Neural progenitor cell (in vitro differentiated cells): ENCODE measurements at regions not wholly inside any gene's neighbourhood (a gene's known extent, or its start where the extent isn't known, plus 50 kb on each side); places are given as distances from the start of the nearest gene placed in this dataset.

Experiments used
- EZH2 ChIP-seq: fragments of 200-600 bp; sonication (generic); IDR thresholded peaks from 2 replicates; pipeline ENCODE4 v1.6.1; 2017; ENCODE audit warnings: antibody characterized with exemption, mild to moderate bottlenecking, moderate library complexity
- EZH2phosphoT487 ChIP-seq: fragments of 200-600 bp; sonication (generic); IDR thresholded peaks from 2 replicates; pipeline ENCODE4 v1.6.1; 2017; ENCODE audit warnings: antibody characterized with exemption
- TF ChIP-seq, protein P1 (sequence below): fragments of 200-600 bp; sonication (generic); IDR thresholded peaks from 2 replicates; pipeline ENCODE4 v1.5.1; 2017; ENCODE audit warnings: antibody characterized with exemption, mild to moderate bottlenecking

GRCh38 chrX:68914479-68914946, 85.7 kb downstream of the EFNB1 start:
- TF ChIP-seq EZH2 (no peak), EZH2phosphoT487 (no peak)
- TF ChIP-seq, protein P1, sequence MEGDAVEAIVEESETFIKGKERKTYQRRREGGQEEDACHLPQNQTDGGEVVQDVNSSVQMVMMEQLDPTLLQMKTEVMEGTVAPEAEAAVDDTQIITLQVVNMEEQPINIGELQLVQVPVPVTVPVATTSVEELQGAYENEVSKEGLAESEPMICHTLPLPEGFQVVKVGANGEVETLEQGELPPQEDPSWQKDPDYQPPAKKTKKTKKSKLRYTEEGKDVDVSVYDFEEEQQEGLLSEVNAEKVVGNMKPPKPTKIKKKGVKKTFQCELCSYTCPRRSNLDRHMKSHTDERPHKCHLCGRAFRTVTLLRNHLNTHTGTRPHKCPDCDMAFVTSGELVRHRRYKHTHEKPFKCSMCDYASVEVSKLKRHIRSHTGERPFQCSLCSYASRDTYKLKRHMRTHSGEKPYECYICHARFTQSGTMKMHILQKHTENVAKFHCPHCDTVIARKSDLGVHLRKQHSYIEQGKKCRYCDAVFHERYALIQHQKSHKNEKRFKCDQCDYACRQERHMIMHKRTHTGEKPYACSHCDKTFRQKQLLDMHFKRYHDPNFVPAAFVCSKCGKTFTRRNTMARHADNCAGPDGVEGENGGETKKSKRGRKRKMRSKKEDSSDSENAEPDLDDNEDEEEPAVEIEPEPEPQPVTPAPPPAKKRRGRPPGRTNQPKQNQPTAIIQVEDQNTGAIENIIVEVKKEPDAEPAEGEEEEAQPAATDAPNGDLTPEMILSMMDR, result no peak
